GM21447 (cell line): ENCODE measurements at regions not wholly inside any gene's neighbourhood (a gene's known extent, or its start where the extent isn't known, plus 50 kb on each side); places are given as distances from the start of the nearest gene placed in this dataset.

Source experiments
- ATAC-seq: cut with Tn5 transposase; IDR thresholded peaks from one replicate; pipeline ENCODE4 v1.9.1; 2021; ENCODE audit not compliant: unreplicated experiment

GRCh38 chr18:26621161-26622026 is 73.0 kb upstream of the KCTD1 start:
- peak; percentile 90 for ATAC-seq

GRCh38 chr18:26619350-26619749 is 71.0 kb upstream of the KCTD1 start:
- ATAC-seq, result no peak

DNA sequence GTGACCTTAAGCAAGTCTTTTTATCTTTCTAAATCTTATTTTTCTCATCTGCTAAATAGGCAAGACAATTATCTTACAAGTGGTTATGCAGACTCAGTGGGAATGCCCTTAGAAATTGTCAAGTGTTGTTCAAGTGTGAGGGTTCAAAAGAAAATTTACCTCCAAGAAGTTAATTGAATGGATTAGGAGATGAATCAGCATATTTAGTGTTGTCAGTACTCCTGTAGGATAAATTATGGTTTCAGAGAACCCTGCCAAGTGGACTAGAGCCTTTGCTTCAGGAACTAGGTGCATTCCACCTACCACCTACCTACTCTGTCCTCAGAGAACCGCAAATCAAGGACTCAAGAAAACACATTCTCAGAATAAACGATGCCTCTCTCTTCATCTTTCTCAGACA is 69.8 kb upstream of the KCTD1 start:
- no peak for ATAC-seq

DNA sequence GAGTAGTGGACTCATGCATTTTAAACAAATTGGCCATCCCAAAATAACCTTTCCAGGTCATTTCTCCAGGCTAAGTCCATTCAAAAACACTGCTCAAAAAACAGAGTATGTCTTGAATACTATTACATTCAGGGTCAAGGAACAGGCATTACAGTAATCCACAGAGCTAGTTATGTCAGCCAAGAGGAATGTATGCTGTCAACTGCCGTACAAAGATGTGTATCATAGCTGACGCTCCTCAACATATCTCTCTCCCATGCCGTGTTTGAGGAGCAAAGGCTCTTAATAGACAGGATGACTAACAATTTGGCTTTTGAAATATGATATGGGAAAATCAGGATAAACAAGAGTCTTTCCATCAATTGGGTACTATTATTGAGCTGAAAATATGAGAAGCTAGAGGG is 68.8 kb upstream of the KCTD1 start:
- ATAC-seq, result no peak

- ATAC-seq, result no peak
These were observed 66.0 kb upstream of the KCTD1 start for GRCh38 chr18:26614374-26614773.
